ENCODE measurements at regions not wholly inside any gene's neighbourhood (a gene's known extent, or its start where the extent isn't known, plus 50 kb on each side); places are given as distances from the start of the nearest gene placed in this dataset.

DNA sequence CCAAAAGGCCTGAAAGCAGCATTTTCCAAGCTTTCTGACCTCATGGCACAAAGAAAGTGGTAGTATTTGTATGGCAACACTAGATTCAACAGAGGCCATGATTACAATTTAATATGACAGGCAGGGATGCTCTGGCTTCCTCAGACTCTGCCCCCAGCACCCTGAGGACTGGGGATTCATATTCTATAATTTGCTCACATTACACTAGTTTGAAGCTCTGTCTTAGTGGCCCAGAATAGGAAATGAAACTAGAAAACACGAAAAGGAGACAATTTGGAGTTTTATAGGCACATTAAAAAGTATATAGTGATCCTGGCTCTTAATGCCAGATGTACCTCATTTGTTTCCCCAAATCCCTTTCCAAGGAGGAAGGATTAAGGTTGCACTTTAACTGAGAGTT, 173.0 kb upstream of the STK17B start:
- intact Hi-C loops (cut with DNase I) = no loop called here
- Histone ChIP-seq H3K4me3 (no peak overlapping the region), H3K27ac (no peak overlapping the region), H3K36me3 (replicated peaks in 1 of 2; ENCODE audit: insufficient read depth in 1 of 2, low read depth in 2 of 2) (no peaks in the 10 kb centered on the region), H3K4me1 (no peaks in the 10 kb centered on the region), H3K9me3 (no peaks in the 10 kb centered on the region), H3K27me3 (no peaks in the 10 kb centered on the region)
- no peak for DNase-seq
- ATAC-seq = no peak
- TF ChIP-seq, protein P1, sequence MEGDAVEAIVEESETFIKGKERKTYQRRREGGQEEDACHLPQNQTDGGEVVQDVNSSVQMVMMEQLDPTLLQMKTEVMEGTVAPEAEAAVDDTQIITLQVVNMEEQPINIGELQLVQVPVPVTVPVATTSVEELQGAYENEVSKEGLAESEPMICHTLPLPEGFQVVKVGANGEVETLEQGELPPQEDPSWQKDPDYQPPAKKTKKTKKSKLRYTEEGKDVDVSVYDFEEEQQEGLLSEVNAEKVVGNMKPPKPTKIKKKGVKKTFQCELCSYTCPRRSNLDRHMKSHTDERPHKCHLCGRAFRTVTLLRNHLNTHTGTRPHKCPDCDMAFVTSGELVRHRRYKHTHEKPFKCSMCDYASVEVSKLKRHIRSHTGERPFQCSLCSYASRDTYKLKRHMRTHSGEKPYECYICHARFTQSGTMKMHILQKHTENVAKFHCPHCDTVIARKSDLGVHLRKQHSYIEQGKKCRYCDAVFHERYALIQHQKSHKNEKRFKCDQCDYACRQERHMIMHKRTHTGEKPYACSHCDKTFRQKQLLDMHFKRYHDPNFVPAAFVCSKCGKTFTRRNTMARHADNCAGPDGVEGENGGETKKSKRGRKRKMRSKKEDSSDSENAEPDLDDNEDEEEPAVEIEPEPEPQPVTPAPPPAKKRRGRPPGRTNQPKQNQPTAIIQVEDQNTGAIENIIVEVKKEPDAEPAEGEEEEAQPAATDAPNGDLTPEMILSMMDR (IDR thresholded peaks at IDR 0.05) = no peak
- TF ChIP-seq POLR2A (IDR thresholded peaks at IDR 0.05) = no peak
- WGBS, 2 donors = 36 to 63% methylated on average over 1 of the region's 1 CpG

- no peak overlapping the region for H3K27ac ChIP-seq
Measured at GRCh38 chr2:196353717-196354116, 182.3 kb upstream of the STK17B start.

GRCh38 chr2:196354186-196354585, 182.8 kb upstream of the STK17B start:
- H3K36me3 ChIP-seq (replicated peaks in 1 of 2; ENCODE audit: insufficient read depth in 1 of 2, low read depth in 2 of 2) = no peaks in the 10 kb centered on the region
- TF ChIP-seq, protein P1 (IDR thresholded peaks at IDR 0.05) = no peak
- TF ChIP-seq POLR2A (IDR thresholded peaks at IDR 0.05) = no peak
- ATAC-seq = no peak
- no peak for DNase-seq
- no peaks in the 10 kb centered on the region for H3K4me1 ChIP-seq
- H3K27ac ChIP-seq = no peak overlapping the region
- WGBS, 2 donors = 88 to 100% methylated on average over 2 to 4 of the region's 4 CpGs
- no peak overlapping the region for H3K4me3 ChIP-seq
- H3K9me3 ChIP-seq = no peaks in the 10 kb centered on the region
- no peaks in the 10 kb centered on the region for H3K27me3 ChIP-seq
- intact Hi-C loops (cut with DNase I) = no loop called here

More at GRCh38 chr2:196353717-196354116, 182.3 kb upstream of the STK17B start:
- TF ChIP-seq POLR2A (IDR thresholded peaks at IDR 0.05) = no peak
- TF ChIP-seq, protein P1 (IDR thresholded peaks at IDR 0.05) = no peak
- Histone ChIP-seq H3K36me3 (replicated peaks in 1 of 2; ENCODE audit: insufficient read depth in 1 of 2, low read depth in 2 of 2) (no peaks in the 10 kb centered on the region), H3K27me3 (no peaks in the 10 kb centered on the region), H3K4me1 (no peaks in the 10 kb centered on the region), H3K9me3 (no peaks in the 10 kb centered on the region), H3K4me3 (no peak overlapping the region)
- DNase-seq (no peak), ATAC-seq (no peak)
- WGBS, 2 donors = 70 to 94% methylated on average over 1 of the region's 1 CpG
- intact Hi-C loops (cut with DNase I) = no loop called here

DNA sequence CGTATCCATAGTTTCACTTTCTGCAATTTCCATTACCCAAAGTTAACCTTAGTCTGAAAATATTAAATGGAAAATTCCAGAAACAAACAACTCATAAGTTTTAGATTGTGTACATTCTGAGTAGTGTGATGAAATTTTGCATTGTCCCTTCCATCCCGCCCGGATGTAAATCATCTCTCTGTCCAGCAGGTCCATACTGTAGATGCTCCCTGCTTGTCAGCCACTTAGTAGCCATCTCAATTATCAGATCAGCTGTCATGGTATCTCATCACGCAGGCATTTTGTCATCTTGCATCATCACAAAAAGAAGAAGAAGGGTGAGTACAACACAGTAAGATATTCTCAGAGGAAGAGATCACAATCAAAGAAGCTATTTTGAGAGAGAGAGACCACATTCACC, 185.0 kb upstream of the STK17B start:
- no peaks in the 10 kb centered on the region for H3K9me3 ChIP-seq
- 58 to 62% methylated on average over 4 of the region's 4 CpGs for WGBS, 2 donors
- intact Hi-C loops (cut with DNase I) = no loop called here
- no peaks in the 10 kb centered on the region for H3K4me1 ChIP-seq
- no peaks in the 10 kb centered on the region for H3K36me3 ChIP-seq (replicated peaks in 1 of 2; ENCODE audit: insufficient read depth in 1 of 2, low read depth in 2 of 2)
- ATAC-seq (no peak), DNase-seq (no peak)
- H3K27me3 ChIP-seq = no peaks in the 10 kb centered on the region
- no peak overlapping the region for H3K27ac ChIP-seq
- no peak overlapping the region for H3K4me3 ChIP-seq
- TF ChIP-seq, protein P1 (IDR thresholded peaks at IDR 0.05) = no peak
- no peak for TF ChIP-seq POLR2A (IDR thresholded peaks at IDR 0.05)

DNA sequence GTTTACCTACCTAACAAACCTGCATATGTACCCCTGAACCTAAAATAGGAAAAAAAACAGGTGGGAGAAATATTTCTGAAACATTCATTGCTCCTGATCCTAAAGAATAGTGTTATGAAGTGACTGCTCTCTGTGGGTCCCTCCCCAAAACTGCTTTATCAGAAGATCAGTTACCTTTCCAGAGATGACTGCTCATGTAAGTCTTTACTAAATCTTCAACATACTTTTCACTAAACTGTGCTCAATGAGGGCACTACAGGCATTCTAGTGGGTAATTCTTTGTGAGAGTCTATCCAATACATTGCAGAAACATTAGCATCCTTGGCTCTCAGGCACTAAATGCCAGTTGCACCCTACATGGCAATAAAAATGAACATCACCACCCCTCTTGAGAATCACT, 189.3 kb upstream of the STK17B start:
- TF ChIP-seq, protein P1 (IDR thresholded peaks at IDR 0.05) = no peak
- TF ChIP-seq POLR2A (IDR thresholded peaks at IDR 0.05) = no peak
- Histone ChIP-seq H3K36me3 (replicated peaks in 1 of 2; ENCODE audit: insufficient read depth in 1 of 2, low read depth in 2 of 2) (no peaks in the 10 kb centered on the region), H3K4me3 (no peak overlapping the region), H3K9me3 (no peaks in the 10 kb centered on the region), H3K27ac (no peak overlapping the region), H3K4me1 (no peaks in the 10 kb centered on the region), H3K27me3 (no peaks in the 10 kb centered on the region)
- intact Hi-C loops (cut with DNase I) = no loop called here
- DNase-seq = no peak
- ATAC-seq = no peak
